ENCODE measurements at regions not wholly inside any gene's neighbourhood (a gene's known extent, or its start where the extent isn't known, plus 50 kb on each side); places are given as distances from the start of the nearest gene placed in this dataset.

GRCh38 chr13:111637365-111637764, 316.9 kb downstream of the TEX29 start:
- no peak for DNase-seq
- in situ Hi-C loops (cut with MboI; ENCODE audit: low pct_unique_long_range_greater_than_20kb, low sequenced_read_pairs) = no loop called here

GRCh38 chr13:111638233-111638632, 317.8 kb downstream of the TEX29 start:
- DNase-seq = no peak
- in situ Hi-C loops (cut with MboI; ENCODE audit: low pct_unique_long_range_greater_than_20kb, low sequenced_read_pairs) = no loop called here

GRCh38 chr13:111639196-111639705, 318.8 kb downstream of the TEX29 start:
- in situ Hi-C loops (cut with MboI; ENCODE audit: low pct_unique_long_range_greater_than_20kb, low sequenced_read_pairs) = no loop called here
- DNase-seq = no peak

GRCh38 chr13:111640006-111640405, 319.6 kb downstream of the TEX29 start:
- no peak for DNase-seq
- in situ Hi-C loops (cut with MboI; ENCODE audit: low pct_unique_long_range_greater_than_20kb, low sequenced_read_pairs) = no loop called here

GRCh38 chr13:111640476-111640875, 320.0 kb downstream of the TEX29 start:
- in situ Hi-C loops (cut with MboI; ENCODE audit: low pct_unique_long_range_greater_than_20kb, low sequenced_read_pairs) = no loop called here
- no peak for DNase-seq

GRCh38 chr13:111642156-111642767, 321.8 kb downstream of the TEX29 start:
- DNase-seq = no peak
- in situ Hi-C loops (cut with MboI; ENCODE audit: low pct_unique_long_range_greater_than_20kb, low sequenced_read_pairs) = no loop called here

- in situ Hi-C loops (cut with MboI; ENCODE audit: low pct_unique_long_range_greater_than_20kb, low sequenced_read_pairs) = no loop called here
- no peak for DNase-seq
Observed at GRCh38 chr13:111644750-111645149, 324.3 kb downstream of the TEX29 start.

GRCh38 chr13:111645198-111645597, 324.8 kb downstream of the TEX29 start:
- DNase-seq = no peak
- in situ Hi-C loops (cut with MboI; ENCODE audit: low pct_unique_long_range_greater_than_20kb, low sequenced_read_pairs) = no loop called here

GRCh38 chr13:111645598-111646455, 325.4 kb downstream of the TEX29 start:
- no peak for DNase-seq
- in situ Hi-C loops (cut with MboI; ENCODE audit: low pct_unique_long_range_greater_than_20kb, low sequenced_read_pairs) = no loop called here

- in situ Hi-C loops (cut with MboI; ENCODE audit: low pct_unique_long_range_greater_than_20kb, low sequenced_read_pairs) = no loop called here
- no peak for DNase-seq
Observed at GRCh38 chr13:111646456-111646855, 326.0 kb downstream of the TEX29 start.

GRCh38 chr13:111648885-111649284, 328.4 kb downstream of the TEX29 start:
- DNase-seq = no peak
- in situ Hi-C loops (cut with MboI; ENCODE audit: low pct_unique_long_range_greater_than_20kb, low sequenced_read_pairs) = no loop called here

GRCh38 chr13:111650626-111651025, 330.2 kb downstream of the TEX29 start:
- in situ Hi-C loops (cut with MboI; ENCODE audit: low pct_unique_long_range_greater_than_20kb, low sequenced_read_pairs) = no loop called here
- no peak for DNase-seq

GRCh38 chr13:111652676-111653075, 332.2 kb downstream of the TEX29 start:
- in situ Hi-C loops (cut with MboI; ENCODE audit: low pct_unique_long_range_greater_than_20kb, low sequenced_read_pairs) = no loop called here
- no peak for DNase-seq

- in situ Hi-C loops (cut with MboI; ENCODE audit: low pct_unique_long_range_greater_than_20kb, low sequenced_read_pairs) = no loop called here
- no peak for DNase-seq
Observed at GRCh38 chr13:111654531-111654930, 334.1 kb downstream of the TEX29 start.

- DNase-seq = no peak
- in situ Hi-C loops (cut with MboI; ENCODE audit: low pct_unique_long_range_greater_than_20kb, low sequenced_read_pairs) = no loop called here
Observed at GRCh38 chr13:111656439-111656838, 336.0 kb downstream of the TEX29 start.

- DNase-seq = no peak
- in situ Hi-C loops (cut with MboI; ENCODE audit: low pct_unique_long_range_greater_than_20kb, low sequenced_read_pairs) = no loop called here
Observed at GRCh38 chr13:111657013-111657412, 336.6 kb downstream of the TEX29 start.

GRCh38 chr13:111658145-111659100, 338.0 kb downstream of the TEX29 start:
- in situ Hi-C loops (cut with MboI; ENCODE audit: low pct_unique_long_range_greater_than_20kb, low sequenced_read_pairs) = no loop called here
- DNase-seq = no peak

- in situ Hi-C loops (cut with MboI; ENCODE audit: low pct_unique_long_range_greater_than_20kb, low sequenced_read_pairs) = no loop called here
- no peak for DNase-seq
Observed at GRCh38 chr13:111659219-111659775, 338.9 kb downstream of the TEX29 start.

GRCh38 chr13:111659842-111660241, 339.4 kb downstream of the TEX29 start:
- in situ Hi-C loops (cut with MboI; ENCODE audit: low pct_unique_long_range_greater_than_20kb, low sequenced_read_pairs) = no loop called here
- DNase-seq = no peak
